RWPE2 (cell line): ENCODE measurements at regions not wholly inside any gene's neighbourhood (a gene's known extent, or its start where the extent isn't known, plus 50 kb on each side); places are given as distances from the start of the nearest gene placed in this dataset.

Experiments
- ATAC-seq: fragments of 200-7000 bp; cut with Tn5 transposase; 3 replicates; pipeline ENCODE4 v1.9.1; 2021; ENCODE audit warnings: low read depth
- DNase-seq: peaks from one replicate; pipeline ENCODE4 v3.0.0-alpha.2; 2020; ENCODE audit warnings: low spot score
- H3K27ac ChIP-seq: fragments of 450-650 bp; 2 replicates; pipeline ENCODE4 v1.5.1; 2017; ENCODE audit warnings: mild to moderate bottlenecking; ENCODE audit not compliant: poor library complexity, severe bottlenecking
- H3K27me3 ChIP-seq: fragments of 250-450 bp; sonication (Bioruptor Pico); 2 replicates; pipeline ENCODE4 v1.5.1; 2021; ENCODE audit warnings: mild to moderate bottlenecking, moderate library complexity; ENCODE audit not compliant: insufficient read depth, poor library complexity, severe bottlenecking
- H3K36me3 ChIP-seq: fragments of 250-450 bp; sonication (Bioruptor Pico); 2 replicates; pipeline ENCODE4 v1.5.1; 2020; ENCODE audit warnings: low read depth, mild to moderate bottlenecking, moderate library complexity
- H3K4me1 ChIP-seq: fragments of 250-450 bp; sonication (Bioruptor Pico); 2 replicates; pipeline ENCODE4 v1.5.1; 2021; ENCODE audit warnings: mild to moderate bottlenecking, moderate library complexity; ENCODE audit not compliant: insufficient read depth, poor library complexity, severe bottlenecking
- H3K4me3 ChIP-seq: fragments of 250-450 bp; sonication (Bioruptor Pico); 2 replicates; pipeline ENCODE4 v1.5.1; 2021; ENCODE audit warnings: mild to moderate bottlenecking, moderate library complexity; ENCODE audit not compliant: severe bottlenecking
- H3K9me3 ChIP-seq: fragments of 250-450 bp; sonication (Bioruptor Pico); 2 replicates; pipeline ENCODE4 v1.5.1; 2021; ENCODE audit warnings: mild to moderate bottlenecking, moderate library complexity; ENCODE audit not compliant: severe bottlenecking
- CTCF ChIP-seq: fragments of 450-650 bp; IDR thresholded peaks from one replicate; pipeline ENCODE4 v1.5.1; 2017; ENCODE audit warnings: mild to moderate bottlenecking, moderate library complexity; ENCODE audit not compliant: poor library complexity, severe bottlenecking

GRCh38 chr2:104049438-104049837, 804.5 kb upstream of the POU3F3 start:
- Histone ChIP-seq H3K27me3 (peaks cover 20% of the 10 kb centered on the region), H3K4me3 (no peak overlapping the region), H3K4me1 (no peaks in the 10 kb centered on the region), H3K27ac (no peak overlapping the region), H3K36me3 (no peaks in the 10 kb centered on the region), H3K9me3 (no peaks in the 10 kb centered on the region)
- ATAC-seq (no peak), DNase-seq (no peak)
- no peak for TF ChIP-seq CTCF

DNA sequence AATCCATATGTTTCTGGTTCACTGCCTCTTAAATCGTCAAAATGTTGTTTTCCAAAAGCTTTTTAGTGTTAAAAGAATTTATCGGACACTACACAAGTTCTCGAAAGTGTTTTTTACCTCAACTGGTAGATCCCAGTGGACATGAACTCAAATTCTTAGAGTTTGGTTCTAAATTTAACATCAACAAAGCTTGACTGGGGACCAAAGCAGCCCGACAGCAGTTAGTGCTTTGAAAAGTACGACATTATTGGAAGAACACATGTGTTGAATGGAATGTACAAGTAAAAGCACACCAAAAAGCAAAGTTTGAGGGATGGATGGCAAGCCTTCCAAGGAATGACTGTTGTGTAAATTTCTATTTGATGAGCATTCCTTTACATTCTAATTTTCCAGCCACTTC, 803.9 kb upstream of the POU3F3 start:
- no peaks in the 10 kb centered on the region for H3K4me1 ChIP-seq
- H3K27me3 ChIP-seq: peaks cover 22% of the 10 kb centered on the region
- TF ChIP-seq CTCF: no peak
- ATAC-seq (no peak), DNase-seq (no peak)
- H3K9me3 ChIP-seq: no peaks in the 10 kb centered on the region
- no peak overlapping the region for H3K27ac ChIP-seq
- H3K36me3 ChIP-seq: no peaks in the 10 kb centered on the region
- H3K4me3 ChIP-seq: no peak overlapping the region

DNA sequence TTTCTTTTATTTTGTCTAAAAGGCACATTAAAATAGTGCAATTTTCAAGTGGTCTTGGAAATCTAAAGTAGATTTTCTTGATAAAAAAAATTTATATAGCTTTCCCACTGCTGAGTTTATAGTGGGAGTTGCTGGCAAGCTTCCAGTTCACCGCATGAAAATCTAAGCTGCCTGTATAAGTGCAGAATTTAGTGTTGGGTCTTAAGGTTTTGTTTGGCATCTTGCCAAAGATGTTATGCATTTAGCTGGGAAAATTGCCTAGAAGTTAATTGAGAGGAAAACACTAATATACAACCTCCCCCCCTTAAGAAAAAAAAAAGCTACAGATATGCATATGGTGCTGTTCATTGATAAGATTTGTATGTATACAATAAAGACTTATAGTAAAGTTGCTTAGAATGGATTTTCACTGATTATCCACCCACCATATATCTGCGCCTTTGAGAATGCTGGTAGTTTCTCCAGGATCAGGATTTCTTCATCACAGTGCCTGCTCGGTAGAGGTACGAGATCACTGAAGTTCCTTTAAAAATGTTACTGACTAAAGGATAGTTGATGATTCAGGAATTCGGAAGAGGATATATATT, 803.2 kb upstream of the POU3F3 start:
- H3K4me1 ChIP-seq: no peaks in the 10 kb centered on the region
- H3K4me3 ChIP-seq: no peak overlapping the region
- no peaks in the 10 kb centered on the region for H3K9me3 ChIP-seq
- H3K27ac ChIP-seq: no peak overlapping the region
- no peak for ATAC-seq
- H3K27me3 ChIP-seq: peaks cover 22% of the 10 kb centered on the region
- H3K36me3 ChIP-seq: no peaks in the 10 kb centered on the region
- DNase-seq: no peak
- TF ChIP-seq CTCF: no peak

DNA sequence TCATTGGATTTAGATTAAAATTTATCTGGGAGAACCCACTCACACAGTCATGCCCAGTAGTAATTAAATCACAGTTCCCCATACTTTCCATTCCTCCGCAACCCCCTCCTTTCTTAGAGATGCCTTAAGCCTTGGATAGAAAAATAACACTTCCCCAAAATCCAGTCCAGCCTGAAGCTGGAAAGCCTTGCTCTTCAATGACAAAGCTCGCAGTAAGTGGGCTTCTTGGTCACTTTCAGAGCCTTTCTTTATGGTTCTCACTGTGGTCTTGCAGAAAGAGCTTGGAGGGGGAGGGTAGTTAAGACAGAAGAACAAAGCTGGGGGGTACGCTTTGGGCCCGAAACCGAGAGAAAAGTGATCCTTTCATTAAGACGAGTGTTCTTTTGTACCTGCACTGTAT, 802.1 kb upstream of the POU3F3 start:
- no peaks in the 10 kb centered on the region for H3K36me3 ChIP-seq
- no peak overlapping the region for H3K27ac ChIP-seq
- H3K9me3 ChIP-seq: no peaks in the 10 kb centered on the region
- no peak for DNase-seq
- no peak for ATAC-seq
- H3K4me3 ChIP-seq: no peak overlapping the region
- H3K4me1 ChIP-seq: no peaks in the 10 kb centered on the region
- H3K27me3 ChIP-seq: peaks cover 22% of the 10 kb centered on the region
- no peak for TF ChIP-seq CTCF

DNA sequence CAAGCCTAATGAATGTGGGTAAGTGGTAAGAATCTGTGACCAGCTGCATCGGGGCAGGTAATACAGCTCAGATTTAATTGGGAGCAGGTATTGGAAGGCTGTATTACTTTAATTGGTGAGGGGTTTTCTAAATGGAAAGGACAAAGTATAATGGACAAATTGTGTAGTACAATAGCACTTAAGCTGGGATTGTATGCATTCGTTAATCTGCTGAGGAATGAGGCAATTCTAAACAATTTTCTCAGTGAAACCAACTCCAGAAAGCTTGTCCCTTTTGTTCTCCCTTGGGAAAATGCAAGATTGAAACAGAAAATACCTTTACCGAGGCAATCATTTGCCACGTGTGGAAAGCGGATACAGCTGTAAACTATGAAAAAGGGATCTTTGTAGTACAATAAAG, 801.6 kb upstream of the POU3F3 start:
- Histone ChIP-seq H3K36me3 (no peaks in the 10 kb centered on the region), H3K27me3 (peaks cover 22% of the 10 kb centered on the region), H3K9me3 (no peaks in the 10 kb centered on the region), H3K4me3 (no peak overlapping the region), H3K27ac (no peak overlapping the region), H3K4me1 (no peaks in the 10 kb centered on the region)
- ATAC-seq: no peak
- no peak for DNase-seq
- no peak for TF ChIP-seq CTCF
